ENCODE measurements at regions not wholly inside any gene's neighbourhood (a gene's known extent, or its start where the extent isn't known, plus 50 kb on each side); places are given as distances from the start of the nearest gene placed in this dataset.
"Not testable (repeated sequence)": the region's sequence is repeated elsewhere in the genome, so short reads cannot be mapped to it uniquely, and the experiment has no call there.

DNA sequence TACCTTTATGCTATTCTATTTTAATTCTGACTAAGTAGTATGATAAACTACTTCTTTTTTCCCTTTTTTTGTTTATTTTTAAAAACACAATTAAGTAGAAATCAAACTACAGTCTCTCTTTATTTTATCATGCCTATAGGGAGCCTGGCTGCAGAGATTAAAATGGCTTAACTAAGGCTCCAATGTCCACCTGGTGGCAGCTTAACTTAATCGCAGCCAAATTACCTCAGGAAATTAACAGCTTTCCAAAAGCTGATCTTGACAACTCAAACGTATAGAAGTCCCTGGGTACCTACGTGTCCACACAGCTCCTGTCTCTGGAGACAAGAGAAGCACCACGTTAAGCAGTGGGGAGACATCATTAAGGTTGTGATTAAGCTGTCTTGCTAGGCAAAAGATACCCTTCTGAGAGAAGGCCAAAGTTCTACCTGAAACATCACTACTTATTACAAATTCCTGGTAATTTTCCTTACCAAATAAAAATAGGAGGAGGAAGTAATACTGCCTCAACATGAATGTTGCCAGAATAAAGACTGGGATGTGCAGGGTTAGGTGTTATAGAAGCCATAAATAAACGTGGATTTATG is 63.2 kb upstream of the SNX19 start:
- DNase-seq (ENCODE audit: low read depth, low spot score) = no peak
- H3K4me3 Mint-ChIP-seq = no peak overlapping the region
- TF ChIP-seq, protein P1, sequence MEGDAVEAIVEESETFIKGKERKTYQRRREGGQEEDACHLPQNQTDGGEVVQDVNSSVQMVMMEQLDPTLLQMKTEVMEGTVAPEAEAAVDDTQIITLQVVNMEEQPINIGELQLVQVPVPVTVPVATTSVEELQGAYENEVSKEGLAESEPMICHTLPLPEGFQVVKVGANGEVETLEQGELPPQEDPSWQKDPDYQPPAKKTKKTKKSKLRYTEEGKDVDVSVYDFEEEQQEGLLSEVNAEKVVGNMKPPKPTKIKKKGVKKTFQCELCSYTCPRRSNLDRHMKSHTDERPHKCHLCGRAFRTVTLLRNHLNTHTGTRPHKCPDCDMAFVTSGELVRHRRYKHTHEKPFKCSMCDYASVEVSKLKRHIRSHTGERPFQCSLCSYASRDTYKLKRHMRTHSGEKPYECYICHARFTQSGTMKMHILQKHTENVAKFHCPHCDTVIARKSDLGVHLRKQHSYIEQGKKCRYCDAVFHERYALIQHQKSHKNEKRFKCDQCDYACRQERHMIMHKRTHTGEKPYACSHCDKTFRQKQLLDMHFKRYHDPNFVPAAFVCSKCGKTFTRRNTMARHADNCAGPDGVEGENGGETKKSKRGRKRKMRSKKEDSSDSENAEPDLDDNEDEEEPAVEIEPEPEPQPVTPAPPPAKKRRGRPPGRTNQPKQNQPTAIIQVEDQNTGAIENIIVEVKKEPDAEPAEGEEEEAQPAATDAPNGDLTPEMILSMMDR (conservative IDR thresholded peaks at IDR 0.05) = peak; percentile 69
- peaks cover 10% of the 10 kb centered on the region for H3K9me3 Mint-ChIP-seq
- peaks cover 17% of the 10 kb centered on the region for H3K27me3 Mint-ChIP-seq (ENCODE audit: low read depth)
- H3K36me3 Mint-ChIP-seq (ENCODE audit: low read depth) = no peaks in the 10 kb centered on the region
- H3K4me1 Mint-ChIP-seq = no peaks in the 10 kb centered on the region
- no peak overlapping the region for H3K27ac Mint-ChIP-seq (ENCODE audit: unreplicated experiment)

GRCh38 chr11:130980071-130980862 is 64.0 kb upstream of the SNX19 start:
- peak overlapping the region; percentile 24 for H3K27ac Mint-ChIP-seq (ENCODE audit: unreplicated experiment)
- peaks cover 15% of the 10 kb centered on the region for H3K27me3 Mint-ChIP-seq (ENCODE audit: low read depth)
- TF ChIP-seq, protein P1 (conservative IDR thresholded peaks at IDR 0.05) = no peak
- H3K36me3 Mint-ChIP-seq (ENCODE audit: low read depth) = no peaks in the 10 kb centered on the region
- H3K9me3 Mint-ChIP-seq = peaks cover 10% of the 10 kb centered on the region
- H3K4me3 Mint-ChIP-seq = no peak overlapping the region
- DNase-seq (ENCODE audit: low read depth, low spot score) = no peak
- no peaks in the 10 kb centered on the region for H3K4me1 Mint-ChIP-seq

GRCh38 chr11:130984241-130984640 is 68.0 kb upstream of the SNX19 start:
- DNase-seq (ENCODE audit: low read depth, low spot score); H3K4me3 Mint-ChIP-seq; H3K36me3 Mint-ChIP-seq (ENCODE audit: low read depth); H3K4me1 Mint-ChIP-seq; H3K27ac Mint-ChIP-seq (ENCODE audit: unreplicated experiment); H3K27me3 Mint-ChIP-seq (ENCODE audit: low read depth): not testable (repeated sequence)
- H3K9me3 Mint-ChIP-seq = peaks cover 10% of the 10 kb centered on the region

DNA sequence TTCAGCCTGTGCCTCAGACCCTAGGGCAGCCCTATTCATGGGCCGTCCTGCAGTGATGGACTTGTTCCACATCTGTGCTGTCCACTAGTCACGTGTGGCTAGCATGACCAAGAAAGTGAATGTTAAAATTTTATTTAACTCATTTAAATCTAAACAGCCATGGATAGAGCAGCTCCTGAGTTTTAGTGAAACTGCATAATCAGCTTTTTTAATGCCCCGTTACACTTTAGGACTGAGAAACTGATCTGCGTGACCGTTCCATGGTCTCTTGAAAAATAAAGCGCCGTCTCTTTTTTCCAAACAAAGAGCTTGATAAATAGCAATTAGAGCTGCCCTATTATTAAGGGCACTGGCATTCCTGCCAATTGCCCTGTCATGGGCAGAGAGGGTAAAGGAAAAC is 76.5 kb upstream of the SNX19 start:
- H3K27me3 Mint-ChIP-seq (ENCODE audit: low read depth) = peaks cover 24% of the 10 kb centered on the region
- H3K9me3 Mint-ChIP-seq = no peaks in the 10 kb centered on the region
- no peak overlapping the region for H3K4me3 Mint-ChIP-seq
- no peaks in the 10 kb centered on the region for H3K36me3 Mint-ChIP-seq (ENCODE audit: low read depth)
- DNase-seq (ENCODE audit: low read depth, low spot score) = no peak
- TF ChIP-seq, protein P1 (conservative IDR thresholded peaks at IDR 0.05) = no peak
- H3K27ac Mint-ChIP-seq (ENCODE audit: unreplicated experiment) = no peak overlapping the region
- no peaks in the 10 kb centered on the region for H3K4me1 Mint-ChIP-seq

DNA sequence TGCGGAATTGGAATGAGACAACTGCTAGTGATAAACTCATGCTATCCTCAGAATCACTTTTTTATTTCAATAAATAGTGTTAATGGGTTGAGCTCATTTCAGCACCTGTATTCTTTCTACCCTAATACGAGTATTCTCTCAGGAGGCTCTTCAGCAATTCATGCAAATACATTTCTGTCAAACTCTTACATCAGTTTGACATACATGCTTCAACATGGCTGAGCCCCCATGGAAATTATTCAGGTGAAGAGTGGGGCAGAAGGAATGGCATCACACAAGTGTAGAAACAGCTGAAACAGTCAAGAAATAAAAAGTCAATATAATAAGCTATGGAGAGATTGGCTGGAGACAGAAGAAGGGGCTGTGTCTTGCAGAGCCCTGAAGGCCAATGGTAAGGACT is 77.8 kb upstream of the SNX19 start:
- DNase-seq (ENCODE audit: low read depth, low spot score) = no peak
- peaks cover 26% of the 10 kb centered on the region for H3K27me3 Mint-ChIP-seq (ENCODE audit: low read depth)
- TF ChIP-seq, protein P1 (conservative IDR thresholded peaks at IDR 0.05) = no peak
- H3K27ac Mint-ChIP-seq (ENCODE audit: unreplicated experiment) = no peak overlapping the region
- H3K9me3 Mint-ChIP-seq = no peaks in the 10 kb centered on the region
- H3K4me1 Mint-ChIP-seq = no peaks in the 10 kb centered on the region
- H3K36me3 Mint-ChIP-seq (ENCODE audit: low read depth) = no peaks in the 10 kb centered on the region
- no peak overlapping the region for H3K4me3 Mint-ChIP-seq

GRCh38 chr11:130995266-130995665 is 79.0 kb upstream of the SNX19 start:
- no peak overlapping the region for H3K27ac Mint-ChIP-seq (ENCODE audit: unreplicated experiment)

More at GRCh38 chr11:130995266-130995665, 79.0 kb upstream of the SNX19 start:
- Mint-ChIP-seq H3K4me1 (no peaks in the 10 kb centered on the region), H3K36me3 (ENCODE audit: low read depth) (no peaks in the 10 kb centered on the region), H3K4me3 (no peak overlapping the region), H3K27me3 (ENCODE audit: low read depth) (peaks cover 27% of the 10 kb centered on the region), H3K9me3 (no peaks in the 10 kb centered on the region)
- TF ChIP-seq, protein P1 (conservative IDR thresholded peaks at IDR 0.05) = no peak
- DNase-seq (ENCODE audit: low read depth, low spot score) = no peak

Data from neural crest cell (in vitro differentiated cells).